T47D (cell line): ENCODE measurements at regions not wholly inside any gene's neighbourhood (a gene's known extent, or its start where the extent isn't known, plus 50 kb on each side); places are given as distances from the start of the nearest gene placed in this dataset.
"Not testable (repeated sequence)": the region's sequence is repeated elsewhere in the genome, so short reads cannot be mapped to it uniquely, and the experiment has no call there.

Experiments used
- DNase-seq, 2 experiments: peaks; one replicate each; pipeline versions ENCODE4 v3.0.0 to v3.0.0-alpha.2; 2011 to 2012; ENCODE audit warnings: low read depth in 1 of 2, low spot score in 1 of 2
- JUND ChIP-seq: IDR thresholded peaks from 2 replicates; pipeline ENCODE4 v1.6.1; 2012; ENCODE audit warnings: low read depth
- in situ Hi-C: cut with HindIII; loops from 2 replicates; pipeline ENCODE4 v1.10.0; 2016; ENCODE audit warnings: low sequenced_read_pairs, low pct_unique_long_range_greater_than_20kb

DNA sequence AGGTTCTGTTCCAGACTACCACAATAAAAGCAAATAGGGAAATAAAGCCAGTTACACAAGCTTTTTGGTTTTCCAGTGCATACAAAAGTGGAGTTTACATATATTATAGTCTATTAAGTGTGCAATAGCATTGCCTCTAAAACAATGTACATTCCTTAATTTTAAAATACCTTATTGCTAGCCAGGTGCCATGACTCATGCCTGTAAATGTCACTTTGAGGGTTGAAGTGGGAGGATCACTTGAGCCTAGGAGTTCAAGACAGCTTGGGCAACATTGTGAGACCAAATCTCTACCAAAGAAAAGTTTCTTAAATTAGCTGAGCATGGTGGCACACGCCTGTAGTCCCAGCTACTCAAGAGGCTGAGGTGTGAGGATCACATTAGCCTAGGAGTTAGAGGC lies 52.9 kb upstream of the IMP4 start:
- peak in 1 of 2 experiments; percentile 1 for DNase-seq
- no peak for TF ChIP-seq JUND
- in situ Hi-C loops = no loop called here

DNA sequence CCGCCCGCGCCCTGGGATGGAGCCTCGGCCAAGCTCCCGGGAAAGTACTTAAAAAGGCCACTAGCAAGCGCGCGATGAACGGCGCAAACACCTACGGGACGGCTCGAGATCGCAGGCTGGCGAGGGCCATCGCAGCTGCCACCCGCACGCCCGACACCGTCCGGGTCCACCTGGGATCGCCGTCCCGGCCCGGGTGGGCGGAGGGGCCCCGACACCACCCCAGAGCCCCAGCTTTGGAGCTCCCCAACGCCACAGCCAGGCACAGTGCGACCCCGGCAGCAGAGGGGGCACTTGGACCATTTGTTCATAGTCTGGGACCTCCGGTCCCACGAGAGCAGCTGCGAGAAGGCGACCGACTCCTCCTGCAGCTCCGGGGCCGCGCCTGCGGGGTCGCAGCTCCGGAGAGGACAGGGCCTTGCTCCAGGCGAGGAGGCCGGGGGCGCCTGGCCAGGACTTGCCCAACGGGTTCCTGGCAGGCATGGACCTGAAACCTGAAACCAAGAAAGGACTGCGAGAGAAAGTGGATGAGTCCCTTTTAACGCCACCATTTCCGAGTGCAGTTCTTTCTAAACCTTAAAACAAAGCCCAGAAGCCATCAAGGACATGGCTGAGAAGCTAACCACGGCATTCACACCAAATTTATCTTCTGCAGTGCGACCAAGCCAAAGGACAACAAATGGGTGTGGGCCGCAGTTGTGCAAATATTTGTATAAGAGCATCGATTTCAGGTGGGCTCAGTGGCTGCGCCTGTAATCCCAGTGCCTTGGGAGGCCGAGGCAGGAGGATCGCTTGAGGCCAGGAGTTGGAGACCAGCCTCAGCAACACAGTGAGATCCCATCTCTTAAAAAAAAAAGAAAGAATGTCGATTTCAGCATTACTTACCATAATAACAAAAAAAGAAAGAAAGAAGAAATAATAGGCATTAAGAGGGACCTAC lies 54.0 kb upstream of the IMP4 start:
- peak in 1 of 2 experiments; percentile 42 for DNase-seq
- TF ChIP-seq JUND = no peak
- in situ Hi-C loops = no loop called here

DNA sequence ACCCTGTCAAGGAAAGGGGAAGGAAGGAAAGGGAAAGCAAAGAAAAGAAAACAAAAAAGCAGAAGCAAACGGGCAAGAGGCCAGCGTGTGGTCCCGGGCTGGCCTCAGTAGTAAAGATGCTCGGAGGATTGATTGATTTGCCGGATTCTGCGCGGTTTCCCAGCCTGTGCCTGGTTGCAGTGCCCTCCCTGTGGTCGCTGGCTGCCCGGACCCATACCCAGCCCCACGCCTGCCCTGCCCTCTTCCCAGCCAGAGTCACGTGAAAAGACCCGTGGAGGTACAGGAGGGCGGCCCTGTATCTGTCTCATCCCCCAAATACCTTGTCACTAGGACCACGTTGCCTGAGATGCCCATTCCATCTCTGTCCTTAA lies 55.1 kb upstream of the IMP4 start:
- in situ Hi-C loops = no loop called here
- TF ChIP-seq JUND = no peak
- no peak for DNase-seq

DNA sequence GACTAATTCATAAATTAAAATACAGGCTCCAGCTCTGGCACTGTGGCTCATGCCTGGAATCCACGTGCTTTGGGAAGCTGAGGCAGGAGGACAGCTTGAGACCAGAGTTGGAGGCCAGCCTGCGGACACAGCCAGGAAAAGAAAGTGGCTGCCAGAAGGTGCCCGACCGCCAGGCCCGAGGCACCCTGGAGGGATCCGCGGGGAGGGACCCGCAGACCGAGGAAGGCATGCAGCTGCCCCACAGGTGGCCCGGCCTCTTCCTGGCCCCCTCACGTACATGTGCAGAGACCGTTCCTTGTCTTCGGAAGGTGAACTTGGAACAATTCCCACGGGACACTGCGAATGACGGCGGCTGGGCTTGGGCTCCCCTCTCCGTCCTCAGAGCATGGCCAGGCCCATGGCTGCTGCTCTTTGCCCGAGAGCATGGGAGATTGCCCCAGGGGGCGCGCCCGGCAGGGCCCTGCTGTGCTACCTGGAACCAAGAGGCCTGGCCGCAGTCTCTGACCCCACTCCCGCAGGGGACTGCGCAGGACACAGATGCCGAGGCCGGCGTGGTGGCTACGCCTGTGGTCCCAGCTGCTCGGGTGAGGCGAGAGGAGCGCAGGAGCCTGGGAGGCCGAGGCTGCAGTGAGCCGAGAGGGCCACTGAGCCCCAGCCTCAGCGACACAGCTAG lies 55.6 kb upstream of the IMP4 start:
- TF ChIP-seq JUND = no peak
- DNase-seq = no peak
- in situ Hi-C loops = no loop called here

DNA sequence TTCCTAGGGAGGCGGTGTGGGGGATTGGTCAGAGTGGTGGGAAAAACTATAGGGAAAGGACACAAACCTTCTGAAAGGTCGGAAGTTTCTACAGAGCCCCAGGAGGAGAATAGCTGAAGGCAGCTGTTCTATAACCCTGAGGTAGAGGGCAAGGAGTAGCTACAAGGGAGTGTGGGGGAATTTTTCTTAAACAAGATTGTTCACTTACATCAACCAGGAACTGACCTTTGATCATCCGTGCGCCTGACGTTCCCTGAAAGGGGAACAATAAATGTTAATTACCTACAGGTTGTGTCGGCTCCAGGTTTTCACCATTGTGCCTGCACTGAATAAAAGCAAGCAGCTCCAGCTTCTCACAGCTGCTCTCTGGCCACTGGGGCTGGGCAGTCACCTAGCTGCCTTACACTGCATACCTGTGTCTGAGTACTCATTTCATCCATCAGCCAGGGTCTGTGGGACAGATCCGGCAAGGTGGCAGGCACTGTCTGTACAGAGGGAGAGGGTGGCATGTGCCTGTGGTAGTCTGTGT lies 59.3 kb upstream of the IMP4 start:
- DNase-seq, in situ Hi-C loops: not testable (repeated sequence)

DNA sequence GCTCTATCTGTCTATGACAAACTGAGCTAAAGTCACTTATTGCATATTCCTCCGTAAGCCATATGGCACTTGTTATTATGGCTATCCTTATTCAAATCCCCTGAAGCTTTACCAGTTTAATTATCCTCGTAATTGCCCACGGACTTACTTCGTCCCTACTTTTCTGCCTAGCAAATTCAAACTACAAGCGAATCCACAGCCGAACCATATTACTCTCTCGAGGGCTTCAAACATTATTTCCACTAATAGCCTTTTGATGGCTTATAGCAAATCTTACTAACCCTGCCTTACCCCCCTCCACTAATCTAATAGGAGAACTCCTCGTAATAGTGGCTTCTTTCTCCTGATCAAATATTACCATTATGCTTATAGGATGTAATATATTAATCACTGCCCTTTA lies 63.1 kb upstream of the IMP4 start:
- in situ Hi-C loops, DNase-seq: not testable (repeated sequence)

DNA sequence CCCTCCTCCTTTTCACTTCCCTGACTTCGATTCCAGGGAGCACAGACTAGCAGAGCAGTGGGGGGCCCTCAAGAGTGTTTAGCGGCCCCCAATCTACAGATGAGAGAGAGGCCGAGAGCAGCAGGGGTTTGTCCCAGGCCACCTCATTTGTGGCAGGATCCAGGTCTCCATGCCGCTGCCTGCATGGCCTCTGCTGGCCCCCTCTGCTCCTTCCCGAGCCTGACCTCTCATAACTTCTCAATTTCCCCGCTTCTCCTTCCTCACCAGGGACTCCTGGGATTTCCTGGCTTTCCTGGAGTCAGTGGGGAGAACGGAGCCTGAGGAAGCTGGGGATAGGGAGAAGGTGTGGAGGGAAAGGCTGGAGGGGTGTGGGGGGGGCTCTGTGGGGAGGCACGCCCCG lies 70.1 kb upstream of the TUBA3E start:
- in situ Hi-C loops, DNase-seq: not testable (repeated sequence)

DNA sequence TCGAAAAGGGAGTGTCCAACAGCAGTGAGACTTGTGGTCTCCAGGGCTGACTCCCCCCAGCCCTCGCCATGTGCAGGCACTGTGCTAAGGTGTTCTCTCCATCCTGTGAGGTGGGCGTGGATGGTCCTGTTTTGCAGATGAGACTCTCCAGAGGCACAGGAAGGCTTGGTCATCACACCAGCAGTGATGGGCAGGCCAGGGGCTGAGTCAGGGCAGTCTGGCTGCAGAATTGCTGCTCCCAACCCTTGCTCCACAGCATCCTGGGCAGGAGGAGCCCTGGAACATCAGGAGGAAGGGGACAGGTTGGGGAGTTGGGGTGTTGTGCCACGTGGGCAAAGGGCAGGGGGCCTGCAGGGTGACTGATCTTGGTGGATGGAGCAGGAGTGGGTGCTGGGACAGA lies 69.3 kb upstream of the TUBA3E start:
- in situ Hi-C loops, DNase-seq: not testable (repeated sequence)

DNA sequence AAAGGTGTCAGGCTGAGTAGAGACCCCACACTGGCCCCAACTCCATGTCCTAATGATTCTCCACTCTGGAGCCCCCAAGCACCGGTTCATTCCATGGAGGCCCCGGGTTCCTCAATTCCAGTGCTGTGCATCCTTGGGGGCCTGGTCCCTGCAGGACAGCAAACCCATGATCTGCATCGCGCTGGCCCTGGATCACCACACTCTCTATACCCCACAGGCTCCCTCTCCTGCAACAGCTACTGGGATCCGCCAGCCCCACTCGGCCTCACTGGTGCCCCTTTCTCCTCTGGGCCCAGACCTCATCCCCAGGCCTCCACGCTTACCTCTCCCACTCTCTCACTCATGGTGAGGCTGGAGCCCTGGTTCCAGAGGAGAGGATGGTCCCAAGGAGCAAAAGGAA lies 68.6 kb upstream of the TUBA3E start:
- in situ Hi-C loops, DNase-seq: not testable (repeated sequence)

DNA sequence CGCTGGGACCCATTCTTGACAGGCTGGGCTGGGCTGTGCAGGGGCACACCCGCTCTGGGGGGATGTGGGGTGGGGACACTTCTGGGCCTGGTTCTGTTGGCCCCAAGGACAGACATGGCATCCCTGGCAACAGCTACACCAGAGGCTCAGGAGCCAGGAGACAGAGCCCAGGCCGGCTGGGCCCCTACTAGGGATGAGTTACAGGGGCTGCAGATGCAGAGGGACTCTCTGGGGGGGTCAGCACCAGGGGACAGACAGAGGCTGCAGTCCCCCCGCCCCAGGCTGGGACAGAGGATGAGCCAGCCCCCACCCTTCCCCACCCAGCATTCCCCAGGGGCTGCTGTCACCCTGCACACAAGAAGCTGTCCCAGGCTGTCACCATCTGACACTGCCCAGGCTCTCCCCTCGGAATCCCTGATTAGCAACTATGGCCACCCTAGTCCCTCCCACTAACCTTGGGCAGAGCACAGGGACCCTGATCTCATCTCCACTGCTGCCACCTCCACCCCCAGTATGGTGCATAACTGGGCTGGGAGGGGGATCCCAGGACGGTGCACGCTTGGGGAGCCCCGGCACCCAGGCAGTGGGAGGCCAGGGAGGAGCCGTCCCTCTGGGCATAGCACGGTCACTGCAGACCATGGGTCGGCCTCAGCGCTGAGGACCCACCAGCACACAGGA lies 67.5 kb upstream of the TUBA3E start:
- DNase-seq, in situ Hi-C loops: not testable (repeated sequence)

DNA sequence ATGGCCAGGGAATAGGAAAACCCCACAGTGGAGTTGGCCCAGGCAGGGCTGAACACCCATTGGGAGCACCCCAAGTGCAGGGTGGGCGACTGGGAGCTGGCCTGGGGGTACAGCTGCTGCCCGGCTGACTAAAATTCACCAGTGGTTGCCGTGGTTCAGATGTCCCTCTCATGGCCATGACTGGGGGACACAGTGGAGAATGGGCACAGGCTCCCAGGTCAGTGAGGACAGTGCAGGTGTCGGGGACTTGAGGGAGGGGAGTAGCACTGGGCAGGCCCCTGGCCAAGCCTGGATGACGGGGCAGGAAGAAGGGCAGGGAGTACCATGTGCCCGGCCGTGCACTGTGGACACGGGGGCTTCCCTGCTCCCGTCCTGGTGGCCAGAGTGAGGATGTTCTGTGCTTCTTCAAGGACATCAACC lies 66.7 kb upstream of the TUBA3E start:
- DNase-seq, in situ Hi-C loops: not testable (repeated sequence)

DNA sequence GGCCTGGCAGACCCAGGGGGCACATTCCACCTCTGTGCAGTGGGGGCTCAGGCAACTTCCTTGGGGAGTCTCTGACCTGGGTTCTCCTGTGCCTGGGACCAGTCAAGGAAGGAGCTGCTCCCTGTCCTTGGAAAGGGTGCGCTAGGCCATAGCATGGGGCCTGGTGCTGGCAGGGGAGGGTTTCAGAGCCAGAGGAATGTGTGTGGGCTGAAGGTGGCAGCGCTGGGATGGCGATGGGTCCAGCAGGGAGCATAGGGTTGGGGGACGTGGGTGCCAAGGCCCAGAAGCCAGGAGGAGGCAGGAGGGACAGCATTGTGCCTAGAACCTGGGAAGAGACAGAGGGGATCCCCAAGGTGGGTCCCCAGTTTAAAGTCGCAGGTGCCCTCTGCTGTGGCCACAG lies 66.3 kb upstream of the TUBA3E start:
- no peak for DNase-seq
- in situ Hi-C loops = no loop called here
- TF ChIP-seq JUND = no peak

DNA sequence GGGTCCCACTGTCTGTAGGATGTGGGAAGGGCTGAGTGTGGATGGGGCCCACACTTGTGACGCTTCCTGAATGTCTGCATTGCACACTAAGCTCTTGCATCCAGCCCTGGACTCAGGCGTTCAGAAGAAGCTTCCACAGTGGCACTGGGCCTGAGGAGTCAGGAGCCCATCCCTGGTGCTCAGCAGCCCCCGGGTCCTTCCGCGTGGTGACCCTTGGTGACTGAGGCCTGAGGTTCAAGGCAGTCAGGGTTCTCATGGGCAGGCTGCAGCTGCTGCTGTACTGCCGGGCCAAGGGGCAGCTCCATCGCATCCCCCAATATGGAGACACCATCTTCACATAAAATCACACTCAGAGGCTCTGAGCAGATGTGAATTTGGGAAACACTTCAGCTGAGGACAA lies 65.8 kb upstream of the TUBA3E start:
- no peak for TF ChIP-seq JUND
- DNase-seq = no peak
- in situ Hi-C loops = no loop called here
